ENCODE measurements at regions not wholly inside any gene's neighbourhood (a gene's known extent, or its start where the extent isn't known, plus 50 kb on each side); places are given as distances from the start of the nearest gene placed in this dataset.

DNA sequence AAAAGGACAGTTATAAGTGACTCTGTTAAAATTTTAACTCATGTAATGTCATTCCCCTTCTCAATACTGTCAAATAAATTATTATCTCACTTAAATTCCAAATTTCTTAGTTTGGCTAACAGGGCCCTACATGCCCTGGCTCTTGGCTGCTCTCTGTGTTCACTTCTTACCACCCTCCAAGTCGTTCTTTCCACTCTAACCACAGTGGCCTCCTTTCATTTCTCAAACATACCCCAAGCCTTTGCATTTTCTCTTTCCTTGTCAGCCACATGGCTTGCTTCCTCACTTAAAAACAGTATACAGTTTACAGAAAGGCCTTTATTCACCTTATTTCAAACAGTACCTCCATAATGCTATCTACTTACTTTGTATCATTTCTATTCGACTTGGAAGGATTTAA is 737.1 kb upstream of the ZWINT start:
- no peak overlapping the region for H3K4me3 ChIP-seq (ENCODE audit: low read depth, low read length)
- no peak for DNase-seq (ENCODE audit: low read depth, low spot score)
- POLR2A ChIA-PET: no interaction called here
- CTCF ChIA-PET: no interaction called here
- TF ChIP-seq, protein P1, sequence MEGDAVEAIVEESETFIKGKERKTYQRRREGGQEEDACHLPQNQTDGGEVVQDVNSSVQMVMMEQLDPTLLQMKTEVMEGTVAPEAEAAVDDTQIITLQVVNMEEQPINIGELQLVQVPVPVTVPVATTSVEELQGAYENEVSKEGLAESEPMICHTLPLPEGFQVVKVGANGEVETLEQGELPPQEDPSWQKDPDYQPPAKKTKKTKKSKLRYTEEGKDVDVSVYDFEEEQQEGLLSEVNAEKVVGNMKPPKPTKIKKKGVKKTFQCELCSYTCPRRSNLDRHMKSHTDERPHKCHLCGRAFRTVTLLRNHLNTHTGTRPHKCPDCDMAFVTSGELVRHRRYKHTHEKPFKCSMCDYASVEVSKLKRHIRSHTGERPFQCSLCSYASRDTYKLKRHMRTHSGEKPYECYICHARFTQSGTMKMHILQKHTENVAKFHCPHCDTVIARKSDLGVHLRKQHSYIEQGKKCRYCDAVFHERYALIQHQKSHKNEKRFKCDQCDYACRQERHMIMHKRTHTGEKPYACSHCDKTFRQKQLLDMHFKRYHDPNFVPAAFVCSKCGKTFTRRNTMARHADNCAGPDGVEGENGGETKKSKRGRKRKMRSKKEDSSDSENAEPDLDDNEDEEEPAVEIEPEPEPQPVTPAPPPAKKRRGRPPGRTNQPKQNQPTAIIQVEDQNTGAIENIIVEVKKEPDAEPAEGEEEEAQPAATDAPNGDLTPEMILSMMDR (IDR thresholded peaks at IDR 0.05; ENCODE audit: insufficient read depth, low read length, missing control alignments): no peak

DNA sequence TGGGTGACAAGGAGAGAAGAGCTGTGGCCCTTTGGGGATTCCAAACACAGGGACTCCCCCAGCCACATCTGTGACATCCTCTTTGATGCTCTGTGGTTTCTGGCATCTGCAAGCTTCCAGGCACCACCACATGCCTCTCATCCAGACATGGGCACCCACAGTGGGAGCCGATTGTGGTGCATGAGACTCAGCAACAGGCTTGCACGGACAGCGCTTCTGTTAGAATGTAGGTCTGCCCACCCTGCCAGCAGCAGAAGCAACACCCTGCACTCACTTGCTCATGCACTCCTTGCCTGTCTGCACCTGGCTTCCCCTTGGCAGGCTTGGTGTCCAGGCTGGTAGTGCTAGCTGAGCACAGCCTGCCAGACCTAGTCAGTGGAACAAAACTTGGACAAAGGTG is 735.0 kb upstream of the ZWINT start:
- H3K4me3 ChIP-seq (ENCODE audit: low read depth, low read length): no peak overlapping the region
- DNase-seq (ENCODE audit: low read depth, low spot score): no peak
- CTCF ChIA-PET: no interaction called here
- POLR2A ChIA-PET: no interaction called here
- TF ChIP-seq, protein P1 (IDR thresholded peaks at IDR 0.05; ENCODE audit: insufficient read depth, low read length, missing control alignments): no peak

DNA sequence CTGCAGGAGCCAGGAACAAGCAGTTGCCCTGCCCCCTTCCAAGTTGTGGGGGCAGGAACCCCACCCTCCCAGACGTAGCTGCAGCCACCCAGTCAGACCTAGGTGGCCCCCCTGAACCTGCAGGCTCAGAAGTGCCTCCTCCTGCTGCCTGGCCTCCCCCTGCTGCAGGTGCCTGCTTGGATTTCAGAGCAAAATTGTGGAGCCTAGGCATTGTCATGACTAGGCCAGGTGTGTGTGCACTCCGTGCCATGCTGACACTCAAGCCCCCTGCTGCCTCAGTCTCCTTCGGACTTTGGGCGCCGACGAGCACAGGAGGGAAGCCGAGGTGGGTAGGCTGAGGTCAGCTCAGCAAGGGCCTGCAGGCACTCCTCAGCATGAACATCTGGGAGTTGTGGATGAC is 733.9 kb upstream of the ZWINT start:
- no peak overlapping the region for H3K4me3 ChIP-seq (ENCODE audit: low read depth, low read length)
- ChIA-PET CTCF (no interaction called here), POLR2A (no interaction called here)
- DNase-seq (ENCODE audit: low read depth, low spot score): no peak
- TF ChIP-seq, protein P1 (IDR thresholded peaks at IDR 0.05; ENCODE audit: insufficient read depth, low read length, missing control alignments): no peak

DNA sequence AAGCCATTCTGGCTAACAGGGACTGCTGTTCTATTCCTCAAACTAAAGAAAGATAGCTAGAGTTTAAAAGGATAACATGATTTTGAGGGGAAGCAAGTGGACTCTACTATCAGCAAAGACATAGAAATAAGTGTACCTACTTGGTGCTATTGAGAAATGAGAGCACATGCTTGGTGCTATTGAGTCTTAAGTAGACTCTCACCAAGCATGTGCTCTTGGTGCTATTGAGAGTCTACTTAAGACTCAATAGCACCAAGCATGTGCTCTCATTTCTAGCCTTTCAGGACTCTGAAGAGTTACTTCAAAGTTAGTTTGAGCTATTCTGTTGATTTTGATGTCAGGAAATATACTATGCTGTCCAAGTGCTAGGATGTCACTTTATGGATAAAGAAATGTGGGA is 733.0 kb upstream of the ZWINT start:
- DNase-seq (ENCODE audit: low read depth, low spot score): no peak
- TF ChIP-seq, protein P1 (IDR thresholded peaks at IDR 0.05; ENCODE audit: insufficient read depth, low read length, missing control alignments): no peak
- ChIA-PET POLR2A (no interaction called here), CTCF (no interaction called here)
- no peak overlapping the region for H3K4me3 ChIP-seq (ENCODE audit: low read depth, low read length)

DNA sequence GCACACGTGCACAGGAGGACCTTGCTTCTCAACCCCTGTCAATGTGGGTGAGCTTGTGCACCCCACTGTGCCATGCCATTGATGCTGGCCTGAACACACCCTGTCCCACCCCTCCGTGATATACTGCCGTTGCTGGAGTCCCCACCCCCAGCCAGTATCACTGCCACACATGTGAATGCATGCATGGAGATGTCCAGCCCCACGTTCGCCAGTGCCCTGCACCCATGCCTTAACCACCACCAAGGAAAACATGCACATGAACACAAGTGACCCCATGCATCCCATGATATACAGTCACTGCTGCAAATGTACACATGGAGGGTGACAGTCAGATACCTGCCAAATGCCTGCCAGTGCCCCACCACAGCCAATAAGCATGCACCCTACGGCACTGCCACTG is 692.5 kb upstream of the ZWINT start:
- TF ChIP-seq, protein P1 (IDR thresholded peaks at IDR 0.05; ENCODE audit: insufficient read depth, low read length, missing control alignments): no peak
- CTCF ChIA-PET: no interaction called here

DNA sequence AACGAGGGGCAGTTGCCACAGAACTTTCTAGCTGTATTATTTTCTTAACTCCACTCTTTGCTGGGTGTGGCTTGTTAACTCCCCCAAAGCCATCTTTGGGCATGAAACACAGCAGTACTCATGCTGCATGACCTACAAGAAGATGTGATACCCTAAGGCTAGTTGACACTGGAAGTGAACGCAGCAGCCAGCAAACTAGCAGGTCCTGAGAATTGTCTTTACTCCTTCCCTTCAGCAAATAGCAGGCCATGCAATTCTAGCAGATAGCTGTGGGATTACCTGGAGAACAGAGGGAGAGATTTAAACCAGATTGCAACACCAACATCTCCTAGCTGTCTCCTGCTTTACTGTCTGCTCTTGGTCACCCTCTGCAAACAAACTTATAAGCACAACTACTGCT is 688.0 kb upstream of the ZWINT start:
- TF ChIP-seq, protein P1 (IDR thresholded peaks at IDR 0.05; ENCODE audit: insufficient read depth, low read length, missing control alignments): no peak
- POLR2A ChIA-PET: no interaction called here
- H3K4me3 ChIP-seq (ENCODE audit: low read depth, low read length): no peak overlapping the region
- no peak for DNase-seq (ENCODE audit: low read depth, low spot score)
- CTCF ChIA-PET: no interaction called here

More for the DNA sequence above, 692.5 kb upstream of the ZWINT start:
- POLR2A ChIA-PET: no interaction called here
- no peak for DNase-seq (ENCODE audit: low read depth, low spot score)
- H3K4me3 ChIP-seq (ENCODE audit: low read depth, low read length): no peak overlapping the region
